ENCODE measurements at regions not wholly inside any gene's neighbourhood (a gene's known extent, or its start where the extent isn't known, plus 50 kb on each side); places are given as distances from the start of the nearest gene placed in this dataset.

DNA sequence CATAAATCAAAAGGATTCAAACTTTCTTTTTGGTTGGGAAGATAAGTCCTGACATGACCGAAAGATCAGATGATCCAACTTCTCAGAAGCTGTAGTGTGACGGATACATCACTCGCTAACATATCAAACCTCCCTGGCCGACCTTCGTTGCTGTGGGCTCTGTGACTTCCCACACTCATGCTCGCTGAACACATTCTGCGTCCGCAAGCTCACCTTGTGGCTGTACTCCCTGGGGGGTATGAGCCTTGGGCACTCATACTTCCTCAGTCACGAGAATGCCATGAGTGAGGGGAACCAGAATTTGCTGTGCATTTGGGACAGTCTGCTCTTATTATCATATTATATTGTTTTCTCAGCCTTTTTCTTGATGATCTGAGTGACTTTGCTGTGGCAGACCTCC, 105.4 kb downstream of the RWDD3 start:
- Histone ChIP-seq H3K4me1 (ENCODE audit: insufficient read depth, low read length) (no peaks in the 10 kb centered on the region), H3K9me3 (ENCODE audit: insufficient read depth, low read depth, low read length) (no peaks in the 10 kb centered on the region), H3K27ac (ENCODE audit: low read depth, low read length) (no peak overlapping the region), H3K36me3 (ENCODE audit: insufficient read depth, low read length) (no peaks in the 10 kb centered on the region), H2AFZ (ENCODE audit: low read depth, low read length) (no peak overlapping the region), H3K4me3 (ENCODE audit: insufficient read depth, low read depth, low read length) (no peak overlapping the region), H4K20me1 (ENCODE audit: insufficient read depth, low read length) (no peaks in the 10 kb centered on the region), H3K27me3 (ENCODE audit: insufficient read depth, low read length) (peaks cover 3% of the 10 kb centered on the region), H3K4me2 (ENCODE audit: low read length) (no peak overlapping the region), H3K9ac (ENCODE audit: low read length) (no peak overlapping the region), H3K79me2 (ENCODE audit: insufficient read depth, low read length) (no peaks in the 10 kb centered on the region)
- peaks cover 6% of the 10 kb centered on the region for H3K4me1 Mint-ChIP-seq (ENCODE audit: low read depth, unreplicated experiment)
- TF ChIP-seq, protein P1, sequence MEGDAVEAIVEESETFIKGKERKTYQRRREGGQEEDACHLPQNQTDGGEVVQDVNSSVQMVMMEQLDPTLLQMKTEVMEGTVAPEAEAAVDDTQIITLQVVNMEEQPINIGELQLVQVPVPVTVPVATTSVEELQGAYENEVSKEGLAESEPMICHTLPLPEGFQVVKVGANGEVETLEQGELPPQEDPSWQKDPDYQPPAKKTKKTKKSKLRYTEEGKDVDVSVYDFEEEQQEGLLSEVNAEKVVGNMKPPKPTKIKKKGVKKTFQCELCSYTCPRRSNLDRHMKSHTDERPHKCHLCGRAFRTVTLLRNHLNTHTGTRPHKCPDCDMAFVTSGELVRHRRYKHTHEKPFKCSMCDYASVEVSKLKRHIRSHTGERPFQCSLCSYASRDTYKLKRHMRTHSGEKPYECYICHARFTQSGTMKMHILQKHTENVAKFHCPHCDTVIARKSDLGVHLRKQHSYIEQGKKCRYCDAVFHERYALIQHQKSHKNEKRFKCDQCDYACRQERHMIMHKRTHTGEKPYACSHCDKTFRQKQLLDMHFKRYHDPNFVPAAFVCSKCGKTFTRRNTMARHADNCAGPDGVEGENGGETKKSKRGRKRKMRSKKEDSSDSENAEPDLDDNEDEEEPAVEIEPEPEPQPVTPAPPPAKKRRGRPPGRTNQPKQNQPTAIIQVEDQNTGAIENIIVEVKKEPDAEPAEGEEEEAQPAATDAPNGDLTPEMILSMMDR (IDR thresholded peaks at IDR 0.05; ENCODE audit: insufficient read depth, low read depth, low read length): no peak
- TF ChIP-seq EZH2 (IDR thresholded peaks at IDR 0.05; ENCODE audit: insufficient read depth, low read length): no peak
- H3K4me3 Mint-ChIP-seq (ENCODE audit: unreplicated experiment): no peak overlapping the region
- H3K9me3 Mint-ChIP-seq (ENCODE audit: unreplicated experiment): no peaks in the 10 kb centered on the region
- no peaks in the 10 kb centered on the region for H3K27me3 Mint-ChIP-seq (ENCODE audit: low read depth, unreplicated experiment)
- no peaks in the 10 kb centered on the region for H3K36me3 Mint-ChIP-seq (ENCODE audit: low read depth, unreplicated experiment)
- FAIRE-seq (no peak), DNase-seq (ENCODE audit: low read depth) (no peak)
- H3K27ac Mint-ChIP-seq (ENCODE audit: unreplicated experiment): no peak overlapping the region

DNA sequence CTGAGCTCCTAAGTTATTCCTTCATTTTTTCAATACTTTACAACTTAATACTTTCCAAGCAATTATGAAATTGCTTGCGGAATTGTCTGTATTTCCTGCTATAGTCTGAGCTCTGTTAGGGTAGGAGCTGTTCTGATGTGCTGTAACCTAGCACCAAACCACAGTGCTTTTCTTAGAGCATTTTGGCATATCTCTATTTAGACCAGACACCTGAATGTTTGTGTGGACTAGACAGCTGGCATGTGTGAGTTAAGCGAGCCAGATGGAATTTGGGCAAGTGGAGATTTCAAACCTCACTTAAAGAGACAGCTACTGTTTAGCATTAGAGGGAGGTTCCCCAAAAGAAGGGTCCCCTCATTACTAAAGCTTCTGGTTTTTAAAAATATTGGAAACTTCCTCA, 106.1 kb downstream of the RWDD3 start:
- no peaks in the 10 kb centered on the region for H3K9me3 ChIP-seq (ENCODE audit: insufficient read depth, low read depth, low read length)
- Mint-ChIP-seq H3K27me3 (ENCODE audit: low read depth, unreplicated experiment) (no peaks in the 10 kb centered on the region), H3K9me3 (ENCODE audit: unreplicated experiment) (no peaks in the 10 kb centered on the region), H3K27ac (ENCODE audit: unreplicated experiment) (peak overlapping the region; percentile 49), H3K4me1 (ENCODE audit: low read depth, unreplicated experiment) (peaks cover 6% of the 10 kb centered on the region), H3K36me3 (ENCODE audit: low read depth, unreplicated experiment) (no peaks in the 10 kb centered on the region), H3K4me3 (ENCODE audit: unreplicated experiment) (no peak overlapping the region)
- TF ChIP-seq, protein P1 (IDR thresholded peaks at IDR 0.05; ENCODE audit: insufficient read depth, low read depth, low read length): no peak
- TF ChIP-seq EZH2 (IDR thresholded peaks at IDR 0.05; ENCODE audit: insufficient read depth, low read length): no peak
- H3K9ac ChIP-seq (ENCODE audit: low read length): no peak overlapping the region
- no peaks in the 10 kb centered on the region for H4K20me1 ChIP-seq (ENCODE audit: insufficient read depth, low read length)
- peaks cover 3% of the 10 kb centered on the region for H3K27me3 ChIP-seq (ENCODE audit: insufficient read depth, low read length)
- no peak overlapping the region for H3K4me3 ChIP-seq (ENCODE audit: insufficient read depth, low read depth, low read length)
- no peaks in the 10 kb centered on the region for H3K4me1 ChIP-seq (ENCODE audit: insufficient read depth, low read length)
- no peak overlapping the region for H3K27ac ChIP-seq (ENCODE audit: low read depth, low read length)
- H3K4me2 ChIP-seq (ENCODE audit: low read length): no peak overlapping the region
- no peaks in the 10 kb centered on the region for H3K79me2 ChIP-seq (ENCODE audit: insufficient read depth, low read length)
- FAIRE-seq: no peak
- H2AFZ ChIP-seq (ENCODE audit: low read depth, low read length): no peak overlapping the region
- DNase-seq (ENCODE audit: low read depth): no peak
- no peaks in the 10 kb centered on the region for H3K36me3 ChIP-seq (ENCODE audit: insufficient read depth, low read length)

DNA sequence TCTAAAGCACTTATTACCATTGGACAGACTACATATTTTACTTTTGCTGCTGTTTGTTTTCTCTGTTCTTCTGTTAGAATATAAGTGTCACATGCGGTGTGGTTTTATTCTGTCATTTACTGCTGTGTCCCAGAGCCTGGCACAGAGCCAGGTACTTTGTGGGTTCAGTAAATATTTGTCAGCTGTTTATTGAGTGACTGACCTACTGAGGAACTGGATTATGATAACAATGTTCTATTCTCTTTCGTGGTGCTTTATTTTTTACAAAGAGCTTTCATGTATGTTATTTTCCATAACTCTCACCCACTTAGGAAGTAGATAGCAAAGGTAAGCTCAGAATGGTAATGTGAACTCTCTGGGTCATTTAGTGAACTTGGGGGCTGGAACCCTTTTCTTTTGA, 118.8 kb downstream of the RWDD3 start:
- Histone ChIP-seq H3K27ac (ENCODE audit: low read depth, low read length) (no peak overlapping the region), H3K9me3 (ENCODE audit: insufficient read depth, low read depth, low read length) (no peaks in the 10 kb centered on the region), H3K36me3 (ENCODE audit: insufficient read depth, low read length) (no peaks in the 10 kb centered on the region), H3K4me1 (ENCODE audit: insufficient read depth, low read length) (no peaks in the 10 kb centered on the region), H2AFZ (ENCODE audit: low read depth, low read length) (no peak overlapping the region), H4K20me1 (ENCODE audit: insufficient read depth, low read length) (no peaks in the 10 kb centered on the region), H3K79me2 (ENCODE audit: insufficient read depth, low read length) (no peaks in the 10 kb centered on the region), H3K4me3 (ENCODE audit: insufficient read depth, low read depth, low read length) (no peak overlapping the region), H3K27me3 (ENCODE audit: insufficient read depth, low read length) (no peaks in the 10 kb centered on the region), H3K4me2 (ENCODE audit: low read length) (no peak overlapping the region), H3K9ac (ENCODE audit: low read length) (no peak overlapping the region)
- Mint-ChIP-seq H3K4me3 (ENCODE audit: unreplicated experiment) (no peak overlapping the region), H3K36me3 (ENCODE audit: low read depth, unreplicated experiment) (no peaks in the 10 kb centered on the region), H3K27me3 (ENCODE audit: low read depth, unreplicated experiment) (no peaks in the 10 kb centered on the region), H3K9me3 (ENCODE audit: unreplicated experiment) (no peaks in the 10 kb centered on the region), H3K4me1 (ENCODE audit: low read depth, unreplicated experiment) (peaks cover 5% of the 10 kb centered on the region), H3K27ac (ENCODE audit: unreplicated experiment) (no peak overlapping the region)
- TF ChIP-seq, protein P1 (IDR thresholded peaks at IDR 0.05; ENCODE audit: insufficient read depth, low read depth, low read length): no peak
- no peak for TF ChIP-seq EZH2 (IDR thresholded peaks at IDR 0.05; ENCODE audit: insufficient read depth, low read length)
- no peak for FAIRE-seq
- DNase-seq (ENCODE audit: low read depth): no peak

All from astrocyte (in vitro differentiated cells and primary cell).